ENCODE measurements at regions not wholly inside any gene's neighbourhood (a gene's known extent, or its start where the extent isn't known, plus 50 kb on each side); places are given as distances from the start of the nearest gene placed in this dataset.

DNA sequence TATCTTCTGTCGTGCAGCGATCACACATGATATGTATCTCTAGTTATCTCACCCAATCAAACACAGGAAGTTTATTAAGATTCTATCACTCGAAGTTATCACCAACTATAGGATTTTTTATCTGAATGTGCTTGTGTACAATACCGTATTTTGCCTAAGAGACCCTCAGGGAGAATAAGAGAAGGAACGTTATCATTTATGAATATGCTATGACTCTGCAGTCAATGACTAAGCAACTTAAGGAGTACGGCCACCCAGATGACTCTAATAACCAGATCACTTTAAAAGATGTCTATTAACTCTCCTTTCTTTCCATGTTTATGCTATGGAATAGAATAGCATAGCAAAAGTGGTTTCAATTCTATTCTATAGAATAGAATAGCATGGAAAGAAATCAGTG lies 486.4 kb downstream of the BCL11B start:
- Histone ChIP-seq H3K27ac (ENCODE audit: low read depth in 2 of 2, low read length in 2 of 2) (no peak overlapping the region), H3K9me3 (ENCODE audit: control insufficient read depth in 2 of 3, insufficient read depth in 1 of 3, low read length in 3 of 3) (no peaks in the 10 kb centered on the region), H3K27me3 (ENCODE audit: control insufficient read depth, insufficient read depth, low read length) (no peaks in the 10 kb centered on the region), H3K4me1 (ENCODE audit: control insufficient read depth in 2 of 3, insufficient read depth in 2 of 3, low read depth in 1 of 3, low read length in 3 of 3) (no peaks in the 10 kb centered on the region), H3K36me3 (ENCODE audit: control insufficient read depth in 2 of 3, insufficient read depth in 3 of 3, low read length in 3 of 3) (no peaks in the 10 kb centered on the region), H3K9ac (ENCODE audit: low read length in 3 of 3) (no peak overlapping the region), H3K4me3 (ENCODE audit: low read length in 3 of 3) (no peak overlapping the region)
- DNase-seq (no peak), FAIRE-seq (no peak)
- TF ChIP-seq CTCF (IDR thresholded peaks at IDR 0.05; ENCODE audit: borderline replicate concordance, extremely low read depth, insufficient read depth) = no peak
- intact Hi-C loops (cut with DNase I) = no loop called here

DNA sequence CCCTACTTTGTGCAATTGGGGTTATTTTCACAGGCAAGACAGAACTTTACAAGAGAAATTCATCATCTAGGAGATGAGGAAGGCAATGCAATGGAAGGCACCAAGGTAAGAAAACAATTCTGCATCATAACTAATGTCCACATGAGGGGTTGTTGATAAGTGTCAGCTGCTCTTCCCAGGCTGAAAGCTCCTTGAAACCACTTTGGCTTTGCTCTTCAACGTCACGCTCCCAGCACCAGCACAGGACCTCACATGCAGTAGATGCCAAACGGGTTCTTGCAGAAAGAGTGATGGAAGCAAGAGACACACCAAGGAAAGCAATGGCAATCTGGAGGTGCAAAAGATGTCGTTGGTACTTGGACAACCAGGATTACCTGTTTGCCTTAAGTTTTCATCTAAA lies 485.5 kb downstream of the BCL11B start:
- intact Hi-C loops (cut with DNase I) = no loop called here
- DNase-seq = no peak
- no peak overlapping the region for H3K9ac ChIP-seq (ENCODE audit: low read length in 3 of 3)
- H3K36me3 ChIP-seq (ENCODE audit: control insufficient read depth in 2 of 3, insufficient read depth in 3 of 3, low read length in 3 of 3) = no peaks in the 10 kb centered on the region
- H3K9me3 ChIP-seq (ENCODE audit: control insufficient read depth in 2 of 3, insufficient read depth in 1 of 3, low read length in 3 of 3) = no peaks in the 10 kb centered on the region
- no peaks in the 10 kb centered on the region for H3K4me1 ChIP-seq (ENCODE audit: control insufficient read depth in 2 of 3, insufficient read depth in 2 of 3, low read depth in 1 of 3, low read length in 3 of 3)
- no peak for TF ChIP-seq CTCF (IDR thresholded peaks at IDR 0.05; ENCODE audit: borderline replicate concordance, extremely low read depth, insufficient read depth)
- no peak for FAIRE-seq
- no peaks in the 10 kb centered on the region for H3K27me3 ChIP-seq (ENCODE audit: control insufficient read depth, insufficient read depth, low read length)
- no peak overlapping the region for H3K4me3 ChIP-seq (ENCODE audit: low read length in 3 of 3)
- H3K27ac ChIP-seq (ENCODE audit: low read depth in 2 of 2, low read length in 2 of 2) = no peak overlapping the region

- FAIRE-seq (no peak), DNase-seq (no peak)
- H3K27ac ChIP-seq (ENCODE audit: low read depth in 2 of 2, low read length in 2 of 2) = no peak overlapping the region
- H3K36me3 ChIP-seq (ENCODE audit: control insufficient read depth in 2 of 3, insufficient read depth in 3 of 3, low read length in 3 of 3) = no peaks in the 10 kb centered on the region
- TF ChIP-seq CTCF (IDR thresholded peaks at IDR 0.05; ENCODE audit: borderline replicate concordance, extremely low read depth, insufficient read depth) = no peak
- no peak overlapping the region for H3K9ac ChIP-seq (ENCODE audit: low read length in 3 of 3)
- H3K27me3 ChIP-seq (ENCODE audit: control insufficient read depth, insufficient read depth, low read length) = no peaks in the 10 kb centered on the region
- no peaks in the 10 kb centered on the region for H3K9me3 ChIP-seq (ENCODE audit: control insufficient read depth in 2 of 3, insufficient read depth in 1 of 3, low read length in 3 of 3)
- no peaks in the 10 kb centered on the region for H3K4me1 ChIP-seq (ENCODE audit: control insufficient read depth in 2 of 3, insufficient read depth in 2 of 3, low read depth in 1 of 3, low read length in 3 of 3)
- intact Hi-C loops (cut with DNase I) = no loop called here
- no peak overlapping the region for H3K4me3 ChIP-seq (ENCODE audit: low read length in 3 of 3)
Observed at GRCh38 chr14:98791661-98792060, 480.3 kb downstream of the BCL11B start.

DNA sequence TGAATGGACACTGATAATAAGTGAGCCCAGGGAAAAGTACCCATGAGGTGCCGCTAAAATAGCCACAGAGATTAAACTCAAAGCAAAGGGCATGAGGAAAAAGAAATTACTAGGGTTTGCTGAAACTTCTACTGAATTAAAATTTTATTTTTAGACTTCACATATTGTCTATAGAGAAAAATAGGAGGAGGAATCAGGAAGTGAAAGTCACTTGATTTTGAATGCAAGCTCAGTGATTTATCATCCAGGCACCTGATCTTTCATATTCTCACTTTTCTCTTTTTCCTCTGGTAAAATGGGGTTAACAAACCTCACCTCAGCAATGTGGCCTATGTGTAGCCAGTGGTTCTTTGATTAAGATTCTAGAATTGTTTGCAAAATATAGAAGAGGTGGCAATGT lies 479.8 kb downstream of the BCL11B start:
- no peak overlapping the region for H3K9ac ChIP-seq (ENCODE audit: low read length in 3 of 3)
- no peak for FAIRE-seq
- no peak overlapping the region for H3K4me3 ChIP-seq (ENCODE audit: low read length in 3 of 3)
- H3K27me3 ChIP-seq (ENCODE audit: control insufficient read depth, insufficient read depth, low read length) = no peaks in the 10 kb centered on the region
- no peak for TF ChIP-seq CTCF (IDR thresholded peaks at IDR 0.05; ENCODE audit: borderline replicate concordance, extremely low read depth, insufficient read depth)
- no peaks in the 10 kb centered on the region for H3K9me3 ChIP-seq (ENCODE audit: control insufficient read depth in 2 of 3, insufficient read depth in 1 of 3, low read length in 3 of 3)
- H3K36me3 ChIP-seq (ENCODE audit: control insufficient read depth in 2 of 3, insufficient read depth in 3 of 3, low read length in 3 of 3) = no peaks in the 10 kb centered on the region
- H3K4me1 ChIP-seq (ENCODE audit: control insufficient read depth in 2 of 3, insufficient read depth in 2 of 3, low read depth in 1 of 3, low read length in 3 of 3) = no peaks in the 10 kb centered on the region
- H3K27ac ChIP-seq (ENCODE audit: low read depth in 2 of 2, low read length in 2 of 2) = no peak overlapping the region
- intact Hi-C loops (cut with DNase I) = no loop called here
- no peak for DNase-seq

All from kidney (tissue), 13 donors.